ENCODE measurements at regions not wholly inside any gene's neighbourhood (a gene's known extent, or its start where the extent isn't known, plus 50 kb on each side); places are given as distances from the start of the nearest gene placed in this dataset.
"Not testable (repeated sequence)": the region's sequence is repeated elsewhere in the genome, so short reads cannot be mapped to it uniquely, and the experiment has no call there.

DNA sequence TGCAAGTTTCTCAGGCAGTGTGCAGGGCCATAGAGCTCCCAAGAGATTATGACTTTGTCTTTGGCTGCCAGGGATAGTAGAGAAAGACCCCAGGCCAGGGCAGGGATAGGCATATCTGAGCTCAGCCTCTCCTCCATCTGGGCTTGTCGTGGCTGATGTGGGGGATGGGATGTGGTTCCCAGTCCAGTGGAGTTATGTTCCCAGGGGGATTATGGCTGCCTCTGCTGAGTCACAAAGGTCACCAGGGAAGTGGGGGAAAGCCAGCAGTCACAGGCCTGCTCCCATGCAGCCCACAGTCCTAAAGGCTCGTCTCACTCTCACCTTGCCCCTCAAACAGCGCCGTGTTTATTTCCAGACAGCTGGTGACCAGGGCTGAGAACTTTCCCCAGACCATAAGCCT is 354.9 kb downstream of the SI start:
- no peak for TF ChIP-seq EP300 (IDR thresholded peaks at IDR 0.05)
- no peak for TF ChIP-seq POLR2A (IDR thresholded peaks at IDR 0.05)
- TF ChIP-seq, protein P1, sequence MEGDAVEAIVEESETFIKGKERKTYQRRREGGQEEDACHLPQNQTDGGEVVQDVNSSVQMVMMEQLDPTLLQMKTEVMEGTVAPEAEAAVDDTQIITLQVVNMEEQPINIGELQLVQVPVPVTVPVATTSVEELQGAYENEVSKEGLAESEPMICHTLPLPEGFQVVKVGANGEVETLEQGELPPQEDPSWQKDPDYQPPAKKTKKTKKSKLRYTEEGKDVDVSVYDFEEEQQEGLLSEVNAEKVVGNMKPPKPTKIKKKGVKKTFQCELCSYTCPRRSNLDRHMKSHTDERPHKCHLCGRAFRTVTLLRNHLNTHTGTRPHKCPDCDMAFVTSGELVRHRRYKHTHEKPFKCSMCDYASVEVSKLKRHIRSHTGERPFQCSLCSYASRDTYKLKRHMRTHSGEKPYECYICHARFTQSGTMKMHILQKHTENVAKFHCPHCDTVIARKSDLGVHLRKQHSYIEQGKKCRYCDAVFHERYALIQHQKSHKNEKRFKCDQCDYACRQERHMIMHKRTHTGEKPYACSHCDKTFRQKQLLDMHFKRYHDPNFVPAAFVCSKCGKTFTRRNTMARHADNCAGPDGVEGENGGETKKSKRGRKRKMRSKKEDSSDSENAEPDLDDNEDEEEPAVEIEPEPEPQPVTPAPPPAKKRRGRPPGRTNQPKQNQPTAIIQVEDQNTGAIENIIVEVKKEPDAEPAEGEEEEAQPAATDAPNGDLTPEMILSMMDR (IDR thresholded peaks at IDR 0.05): no peak
- TF ChIP-seq POLR2AphosphoS5 (IDR thresholded peaks at IDR 0.05): no peak
- DNase-seq: no peak
- H3K27ac ChIP-seq: no peak overlapping the region
- 77 to 88% methylated on average over 4 of the region's 4 CpGs for WGBS, 2 donors
- no peaks in the 10 kb centered on the region for H3K4me1 ChIP-seq
- H3K4me3 ChIP-seq: no peak overlapping the region
- intact Hi-C loops (cut with DNase I): no loop called here
- H3K9me3 ChIP-seq: no peaks in the 10 kb centered on the region
- no peaks in the 10 kb centered on the region for H3K27me3 ChIP-seq
- no peaks in the 10 kb centered on the region for H3K36me3 ChIP-seq

DNA sequence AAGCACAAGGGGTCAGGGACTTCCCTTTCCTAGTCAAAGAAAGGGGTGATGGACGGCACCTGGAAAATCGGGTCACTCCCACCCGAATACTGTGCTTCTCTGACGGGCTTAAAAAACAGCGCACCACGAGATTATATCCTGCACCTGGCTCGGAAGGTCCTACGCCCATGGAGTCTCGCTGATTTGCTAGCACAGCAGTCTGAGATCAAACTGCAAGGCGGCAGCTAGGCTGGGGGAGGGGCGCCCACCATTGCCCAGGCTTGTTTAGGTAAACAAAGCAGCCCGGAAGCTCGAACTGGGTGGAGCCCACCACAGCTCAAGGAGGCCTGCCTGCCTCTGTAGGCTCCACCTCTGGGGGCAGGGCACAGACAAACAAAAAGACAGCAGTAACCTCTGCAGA is 375.5 kb downstream of the SI start:
- H3K9me3 ChIP-seq; H3K36me3 ChIP-seq; H3K27me3 ChIP-seq; intact Hi-C loops (cut with DNase I); H3K4me1 ChIP-seq; DNase-seq; H3K27ac ChIP-seq; H3K4me3 ChIP-seq: not testable (repeated sequence)
- 76 to 81% methylated on average over 13 of the region's 13 CpGs for WGBS, 2 donors

DNA sequence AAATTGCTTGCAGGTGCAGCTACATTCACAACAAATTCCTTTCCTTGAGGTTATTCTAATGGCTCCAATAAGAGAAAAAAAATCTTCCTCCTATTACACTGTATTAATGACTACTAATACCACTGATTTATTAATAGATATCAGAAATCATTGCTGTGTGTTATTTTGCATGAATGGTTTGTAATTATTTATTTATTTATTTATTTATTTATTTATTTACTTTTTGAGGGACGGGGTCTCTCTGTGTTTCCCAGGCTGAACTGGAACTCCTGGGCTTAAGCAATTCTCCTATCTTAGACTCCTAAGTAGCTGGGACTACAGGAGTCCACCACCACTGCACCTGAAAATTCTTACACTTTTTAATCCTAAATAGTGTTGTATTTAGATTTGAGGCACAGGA is 390.4 kb downstream of the SI start:
- Histone ChIP-seq H3K4me1 (no peaks in the 10 kb centered on the region), H3K27me3 (no peaks in the 10 kb centered on the region), H3K4me3 (no peak overlapping the region), H3K36me3 (no peaks in the 10 kb centered on the region), H3K27ac (no peak overlapping the region), H3K9me3 (no peaks in the 10 kb centered on the region)
- WGBS, 2 donors: 65 to 67% methylated on average over 1 of the region's 1 CpG
- intact Hi-C loops (cut with DNase I): no loop called here
- no peak for TF ChIP-seq POLR2A (IDR thresholded peaks at IDR 0.05)
- TF ChIP-seq EP300 (IDR thresholded peaks at IDR 0.05): no peak
- TF ChIP-seq, protein P1 (IDR thresholded peaks at IDR 0.05): no peak
- no peak for TF ChIP-seq POLR2AphosphoS5 (IDR thresholded peaks at IDR 0.05)
- DNase-seq: no peak

DNA sequence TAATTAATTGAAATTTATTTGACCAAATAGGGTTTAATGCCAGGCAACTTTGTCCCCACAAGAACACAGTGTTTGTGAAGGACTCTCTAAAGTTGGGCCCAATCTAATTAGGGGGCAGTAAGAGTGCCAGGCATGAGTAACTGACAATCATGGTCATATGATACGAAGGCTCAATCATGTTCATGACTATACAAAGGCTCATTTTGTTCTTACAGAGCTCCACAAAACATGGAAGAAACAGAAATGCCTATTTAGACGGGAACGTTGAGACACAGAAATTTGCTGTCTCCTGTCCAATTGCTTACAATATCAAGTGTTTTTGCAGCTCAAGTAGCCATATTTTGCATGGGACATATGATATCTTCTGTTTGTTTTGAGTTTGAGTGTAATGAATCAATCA is 391.1 kb downstream of the SI start:
- Histone ChIP-seq H3K27me3 (no peaks in the 10 kb centered on the region), H3K4me3 (no peak overlapping the region), H3K27ac (no peak overlapping the region), H3K4me1 (no peaks in the 10 kb centered on the region), H3K9me3 (no peaks in the 10 kb centered on the region), H3K36me3 (no peaks in the 10 kb centered on the region)
- 80 to 83% methylated on average over 3 of the region's 3 CpGs for WGBS, 2 donors
- DNase-seq: no peak
- no peak for TF ChIP-seq POLR2A (IDR thresholded peaks at IDR 0.05)
- TF ChIP-seq EP300 (IDR thresholded peaks at IDR 0.05): no peak
- no peak for TF ChIP-seq POLR2AphosphoS5 (IDR thresholded peaks at IDR 0.05)
- TF ChIP-seq, protein P1 (IDR thresholded peaks at IDR 0.05): no peak
- intact Hi-C loops (cut with DNase I): no loop called here

DNA sequence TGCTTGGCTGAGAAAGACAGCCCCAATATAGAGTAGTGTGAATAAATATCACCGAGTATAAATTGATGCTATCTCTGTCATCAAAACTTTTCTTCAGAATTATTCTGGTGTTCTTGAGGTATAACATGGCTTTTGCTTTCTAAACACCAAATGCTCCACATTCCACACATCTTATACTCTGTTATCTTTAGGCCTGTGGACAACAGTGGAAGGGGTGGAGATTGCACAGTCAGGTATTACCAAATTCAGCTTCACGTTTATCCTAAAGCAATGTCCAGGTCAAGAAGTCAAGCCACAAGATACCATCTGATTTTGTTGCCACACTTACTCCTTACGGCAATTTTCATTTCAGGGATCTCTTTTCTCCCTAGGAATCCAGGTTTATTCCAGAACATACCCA is 394.8 kb downstream of the SI start:
- no peak for DNase-seq
- H3K36me3 ChIP-seq: no peaks in the 10 kb centered on the region
- no peaks in the 10 kb centered on the region for H3K4me1 ChIP-seq
- WGBS, 2 donors: 71 to 74% methylated on average over 3 of the region's 3 CpGs
- no peak overlapping the region for H3K27ac ChIP-seq
- no peak for TF ChIP-seq EP300 (IDR thresholded peaks at IDR 0.05)
- no peak for TF ChIP-seq POLR2A (IDR thresholded peaks at IDR 0.05)
- no peak for TF ChIP-seq POLR2AphosphoS5 (IDR thresholded peaks at IDR 0.05)
- TF ChIP-seq, protein P1 (IDR thresholded peaks at IDR 0.05): no peak
- H3K4me3 ChIP-seq: no peak overlapping the region
- no peaks in the 10 kb centered on the region for H3K9me3 ChIP-seq
- no peaks in the 10 kb centered on the region for H3K27me3 ChIP-seq
- intact Hi-C loops (cut with DNase I): no loop called here
